ENCODE measurements at regions not wholly inside any gene's neighbourhood (a gene's known extent, or its start where the extent isn't known, plus 50 kb on each side); places are given as distances from the start of the nearest gene placed in this dataset.

GRCh38 chr5:34576891-34577666 lies 79.0 kb upstream of the RAI14 start:
- Histone ChIP-seq H3K27ac (no peak overlapping the region), H3K4me3 (no peak overlapping the region), H3K9me3 (replicated peaks in 1 of 3) (no peaks in the 10 kb centered on the region), H3K27me3 (no peaks in the 10 kb centered on the region), H3K4me1 (replicated peaks in 1 of 2) (no peaks in the 10 kb centered on the region), H3K36me3 (replicated peaks in 1 of 2) (no peaks in the 10 kb centered on the region)
- TF ChIP-seq, protein P1, sequence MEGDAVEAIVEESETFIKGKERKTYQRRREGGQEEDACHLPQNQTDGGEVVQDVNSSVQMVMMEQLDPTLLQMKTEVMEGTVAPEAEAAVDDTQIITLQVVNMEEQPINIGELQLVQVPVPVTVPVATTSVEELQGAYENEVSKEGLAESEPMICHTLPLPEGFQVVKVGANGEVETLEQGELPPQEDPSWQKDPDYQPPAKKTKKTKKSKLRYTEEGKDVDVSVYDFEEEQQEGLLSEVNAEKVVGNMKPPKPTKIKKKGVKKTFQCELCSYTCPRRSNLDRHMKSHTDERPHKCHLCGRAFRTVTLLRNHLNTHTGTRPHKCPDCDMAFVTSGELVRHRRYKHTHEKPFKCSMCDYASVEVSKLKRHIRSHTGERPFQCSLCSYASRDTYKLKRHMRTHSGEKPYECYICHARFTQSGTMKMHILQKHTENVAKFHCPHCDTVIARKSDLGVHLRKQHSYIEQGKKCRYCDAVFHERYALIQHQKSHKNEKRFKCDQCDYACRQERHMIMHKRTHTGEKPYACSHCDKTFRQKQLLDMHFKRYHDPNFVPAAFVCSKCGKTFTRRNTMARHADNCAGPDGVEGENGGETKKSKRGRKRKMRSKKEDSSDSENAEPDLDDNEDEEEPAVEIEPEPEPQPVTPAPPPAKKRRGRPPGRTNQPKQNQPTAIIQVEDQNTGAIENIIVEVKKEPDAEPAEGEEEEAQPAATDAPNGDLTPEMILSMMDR (IDR thresholded peaks at IDR 0.05), result no peak
- TF ChIP-seq POLR2A (IDR thresholded peaks at IDR 0.05), result no peak
- WGBS, 4 donors, result 74 to 76% (median 74%) methylated on average over 11 of the region's 11 CpGs
- DNase-seq, result no peak
- intact Hi-C loops (cut with DNase I), result no loop called here

GRCh38 chr5:34578962-34579361 lies 77.2 kb upstream of the RAI14 start:
- TF ChIP-seq POLR2A (IDR thresholded peaks at IDR 0.05), result no peak
- TF ChIP-seq, protein P1 (IDR thresholded peaks at IDR 0.05), result no peak
- Histone ChIP-seq H3K4me3 (no peak overlapping the region), H3K27me3 (no peaks in the 10 kb centered on the region), H3K4me1 (replicated peaks in 1 of 2) (no peaks in the 10 kb centered on the region), H3K27ac (no peak overlapping the region), H3K36me3 (replicated peaks in 1 of 2) (no peaks in the 10 kb centered on the region), H3K9me3 (replicated peaks in 1 of 3) (no peaks in the 10 kb centered on the region)
- 96 to 100% (median 97%) methylated on average over 1 of the region's 1 CpG for WGBS, 4 donors
- intact Hi-C loops (cut with DNase I), result no loop called here
- no peak for DNase-seq

- no peak overlapping the region for H3K4me3 ChIP-seq
- no peak overlapping the region for H3K27ac ChIP-seq
- H3K4me1 ChIP-seq (replicated peaks in 1 of 2), result no peaks in the 10 kb centered on the region
- no peak for TF ChIP-seq POLR2A (IDR thresholded peaks at IDR 0.05)
- TF ChIP-seq, protein P1 (IDR thresholded peaks at IDR 0.05), result no peak
- no peaks in the 10 kb centered on the region for H3K36me3 ChIP-seq (replicated peaks in 1 of 2)
- WGBS, 4 donors, result 66 to 83% (median 78%) methylated on average over 7 of the region's 7 CpGs
- no peaks in the 10 kb centered on the region for H3K9me3 ChIP-seq (replicated peaks in 1 of 3)
- H3K27me3 ChIP-seq, result no peaks in the 10 kb centered on the region
- no peak for DNase-seq
- intact Hi-C loops (cut with DNase I), result no loop called here
These were observed 75.1 kb upstream of the RAI14 start for GRCh38 chr5:34580983-34581382.

DNA sequence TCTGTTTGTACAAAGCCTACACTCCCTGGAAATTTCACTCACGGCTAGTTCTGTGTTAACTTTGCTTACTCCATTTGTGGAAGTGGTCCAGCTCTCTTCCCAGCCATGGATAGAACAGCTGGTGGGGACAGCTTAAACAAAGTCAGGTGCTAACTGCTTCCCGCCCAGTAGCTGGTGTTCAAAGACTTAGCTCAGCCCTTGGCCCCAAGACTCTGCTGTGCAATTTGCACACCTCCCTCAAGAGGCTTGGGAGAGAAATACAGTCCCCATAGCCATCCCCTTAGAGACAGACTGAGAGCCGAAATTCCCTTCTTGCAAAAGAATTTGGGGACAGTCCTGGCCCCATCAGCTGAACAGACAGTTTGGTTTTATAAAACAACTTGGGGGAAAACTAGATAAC lies 73.8 kb upstream of the RAI14 start:
- DNase-seq, result no peak
- H3K36me3 ChIP-seq (replicated peaks in 1 of 2), result no peaks in the 10 kb centered on the region
- H3K4me3 ChIP-seq, result no peak overlapping the region
- no peak for TF ChIP-seq POLR2A (IDR thresholded peaks at IDR 0.05)
- TF ChIP-seq, protein P1 (IDR thresholded peaks at IDR 0.05), result no peak
- H3K9me3 ChIP-seq (replicated peaks in 1 of 3), result no peaks in the 10 kb centered on the region
- no peak overlapping the region for H3K27ac ChIP-seq
- intact Hi-C loops (cut with DNase I), result no loop called here
- peaks cover 0 to 2% of the 10 kb centered on the region in 2 donors for H3K4me1 ChIP-seq (replicated peaks in 1 of 2)
- no peaks in the 10 kb centered on the region for H3K27me3 ChIP-seq
- WGBS, 4 donors, result 79 to 85% (median 80%) methylated on average over 3 of the region's 3 CpGs

Measured in adrenal gland (tissue), 9 donors.